ENCODE measurements at regions not wholly inside any gene's neighbourhood (a gene's known extent, or its start where the extent isn't known, plus 50 kb on each side); places are given as distances from the start of the nearest gene placed in this dataset.

GRCh38 chr9:86546712-86547111 lies 192.5 kb upstream of the TUT7 start:
- TF ChIP-seq CTCF (IDR thresholded peaks at IDR 0.05), result no peak
- TF ChIP-seq EZH2 (IDR thresholded peaks at IDR 0.05; ENCODE audit: borderline replicate concordance, insufficient read depth, low read depth, low read length, poor library complexity, severe bottlenecking), result no peak
